ENCODE measurements at regions not wholly inside any gene's neighbourhood (a gene's known extent, or its start where the extent isn't known, plus 50 kb on each side); places are given as distances from the start of the nearest gene placed in this dataset.

DNA sequence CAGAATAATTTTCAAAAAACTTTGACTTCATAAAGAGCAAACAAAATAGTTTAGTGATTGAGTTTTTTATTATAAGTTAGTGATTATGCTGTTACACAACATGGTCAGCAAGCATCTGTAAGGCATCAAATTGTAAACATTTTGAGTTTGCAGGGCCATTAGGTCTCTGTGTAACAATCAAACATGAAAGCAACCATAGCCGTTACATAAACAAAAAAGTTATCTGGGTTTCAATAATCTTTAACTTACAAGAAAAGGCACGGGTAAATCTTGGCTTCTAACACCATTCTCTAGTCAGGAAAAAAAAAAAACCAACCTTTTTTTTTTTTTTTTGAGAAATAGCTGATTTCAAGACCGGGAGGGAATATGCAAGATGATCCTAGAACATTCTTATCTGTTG, 1941.1 kb downstream of the PCDH7 start:
- WGBS, 2 donors = 19 to 40% methylated on average over 3 of the region's 3 CpGs
- no peaks in the 10 kb centered on the region for H3K36me3 ChIP-seq
- ATAC-seq (ENCODE audit: low FRiP score in 2 of 2) (no peak), DNase-seq (no peak)
- TF ChIP-seq POLR2AphosphoS5 (IDR thresholded peaks at IDR 0.05) = no peak
- no peak for TF ChIP-seq EP300 (IDR thresholded peaks at IDR 0.05)
- TF ChIP-seq POLR2A (IDR thresholded peaks at IDR 0.05) = no peak
- TF ChIP-seq CTCF (IDR thresholded peaks at IDR 0.05) = no peak
- H3K27ac ChIP-seq = no peak overlapping the region
- no peak overlapping the region for H3K4me3 ChIP-seq
- no peaks in the 10 kb centered on the region for H3K27me3 ChIP-seq
- no peaks in the 10 kb centered on the region for H3K9me3 ChIP-seq
- no peaks in the 10 kb centered on the region for H3K4me1 ChIP-seq

DNA sequence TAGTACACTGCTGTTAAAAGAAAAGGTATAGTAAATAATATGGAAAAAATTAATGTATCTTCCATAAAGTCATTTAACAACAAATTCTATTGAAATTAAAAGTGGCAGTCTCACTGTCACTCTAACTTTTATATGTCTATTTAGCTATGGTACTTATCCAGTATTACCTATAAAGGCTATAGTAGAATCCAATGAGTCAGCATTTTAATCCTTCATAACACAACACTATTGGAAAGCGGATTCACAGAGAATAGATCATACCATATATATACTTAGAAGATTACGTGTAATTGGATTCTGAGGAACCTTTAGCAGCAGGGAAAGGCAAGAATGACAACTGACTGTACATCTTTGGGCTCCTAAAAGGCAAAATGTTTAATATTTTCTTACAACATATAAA, 1942.6 kb downstream of the PCDH7 start:
- no peaks in the 10 kb centered on the region for H3K36me3 ChIP-seq
- ATAC-seq (ENCODE audit: low FRiP score in 2 of 2) = no peak
- WGBS, 2 donors = 88% methylated on average over 2 of the region's 2 CpGs
- no peak for DNase-seq
- H3K9me3 ChIP-seq = no peaks in the 10 kb centered on the region
- no peaks in the 10 kb centered on the region for H3K4me1 ChIP-seq
- no peak overlapping the region for H3K4me3 ChIP-seq
- TF ChIP-seq POLR2AphosphoS5 (IDR thresholded peaks at IDR 0.05) (no peak), CTCF (IDR thresholded peaks at IDR 0.05) (no peak), POLR2A (IDR thresholded peaks at IDR 0.05) (no peak), EP300 (IDR thresholded peaks at IDR 0.05) (no peak)
- no peak overlapping the region for H3K27ac ChIP-seq
- no peaks in the 10 kb centered on the region for H3K27me3 ChIP-seq

GRCh38 chr4:32672359-32672758, 1952.2 kb downstream of the PCDH7 start:
- no peaks in the 10 kb centered on the region for H3K9me3 ChIP-seq
- no peaks in the 10 kb centered on the region for H3K4me1 ChIP-seq
- no peak for ATAC-seq (ENCODE audit: low FRiP score in 2 of 2)
- H3K4me3 ChIP-seq = no peak overlapping the region
- no peak for TF ChIP-seq CTCF (IDR thresholded peaks at IDR 0.05)
- no peak for TF ChIP-seq EP300 (IDR thresholded peaks at IDR 0.05)
- no peak for TF ChIP-seq POLR2AphosphoS5 (IDR thresholded peaks at IDR 0.05)
- no peak for DNase-seq
- H3K27me3 ChIP-seq = no peaks in the 10 kb centered on the region
- no peak overlapping the region for H3K27ac ChIP-seq
- no peaks in the 10 kb centered on the region for H3K36me3 ChIP-seq
- WGBS, 2 donors = 46 to 52% methylated on average over 1 of the region's 1 CpG

DNA sequence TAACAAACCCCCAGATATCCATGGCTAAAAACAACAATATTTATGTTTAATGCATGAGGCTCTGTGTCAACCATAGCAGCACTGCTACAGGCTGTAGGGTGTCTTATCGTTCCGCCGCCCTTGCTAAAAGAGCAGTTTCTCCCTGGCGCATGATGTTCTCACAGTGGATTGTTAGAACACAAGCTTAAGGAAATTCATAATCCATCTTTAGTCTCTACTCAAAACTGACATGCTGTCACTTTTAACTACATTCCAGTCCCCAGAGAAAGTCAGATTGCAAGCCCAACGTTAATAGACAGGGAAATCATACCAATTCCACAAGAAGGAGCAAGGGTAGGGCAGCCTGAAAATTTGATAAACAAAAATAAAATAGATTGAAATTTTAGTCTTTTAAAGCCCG, 1960.8 kb downstream of the PCDH7 start:
- Histone ChIP-seq H3K4me3 (no peak overlapping the region), H3K9me3 (no peaks in the 10 kb centered on the region), H3K4me1 (no peaks in the 10 kb centered on the region), H3K36me3 (no peaks in the 10 kb centered on the region), H3K27ac (no peak overlapping the region), H3K27me3 (no peaks in the 10 kb centered on the region)
- TF ChIP-seq POLR2A (IDR thresholded peaks at IDR 0.05) (no peak), CTCF (IDR thresholded peaks at IDR 0.05) (no peak), POLR2AphosphoS5 (IDR thresholded peaks at IDR 0.05) (no peak), EP300 (IDR thresholded peaks at IDR 0.05) (no peak)
- DNase-seq (no peak), ATAC-seq (ENCODE audit: low FRiP score in 2 of 2) (no peak)
- 64 to 70% methylated on average over 6 of the region's 6 CpGs for WGBS, 2 donors

- no peak overlapping the region for H3K4me3 ChIP-seq
Observed at GRCh38 chr4:32684160-32684559, 1964.0 kb downstream of the PCDH7 start.

More at GRCh38 chr4:32684160-32684559, 1964.0 kb downstream of the PCDH7 start:
- no peaks in the 10 kb centered on the region for H3K4me1 ChIP-seq
- ATAC-seq (ENCODE audit: low FRiP score in 2 of 2) = no peak
- no peak for TF ChIP-seq POLR2A (IDR thresholded peaks at IDR 0.05)
- no peak for TF ChIP-seq EP300 (IDR thresholded peaks at IDR 0.05)
- TF ChIP-seq CTCF (IDR thresholded peaks at IDR 0.05) = no peak
- no peak for TF ChIP-seq POLR2AphosphoS5 (IDR thresholded peaks at IDR 0.05)
- H3K9me3 ChIP-seq = no peaks in the 10 kb centered on the region
- no peak for DNase-seq
- H3K27ac ChIP-seq = no peak overlapping the region
- no peaks in the 10 kb centered on the region for H3K27me3 ChIP-seq
- no peaks in the 10 kb centered on the region for H3K36me3 ChIP-seq
- WGBS, 2 donors = 94 to 98% methylated on average over 1 of the region's 1 CpG
